UCSD-AML1 (cell line): ENCODE measurements at regions not wholly inside any gene's neighbourhood (a gene's known extent, or its start where the extent isn't known, plus 50 kb on each side); places are given as distances from the start of the nearest gene placed in this dataset.
"Not testable (repeated sequence)": the region's sequence is repeated elsewhere in the genome, so short reads cannot be mapped to it uniquely, and the experiment has no call there.

Experiments used
- DNase-seq: peaks from one replicate; lab custom pipeline; 2025; ENCODE audit not compliant: unreplicated experiment; lab: John Stamatoyannopoulos, UW

DNA sequence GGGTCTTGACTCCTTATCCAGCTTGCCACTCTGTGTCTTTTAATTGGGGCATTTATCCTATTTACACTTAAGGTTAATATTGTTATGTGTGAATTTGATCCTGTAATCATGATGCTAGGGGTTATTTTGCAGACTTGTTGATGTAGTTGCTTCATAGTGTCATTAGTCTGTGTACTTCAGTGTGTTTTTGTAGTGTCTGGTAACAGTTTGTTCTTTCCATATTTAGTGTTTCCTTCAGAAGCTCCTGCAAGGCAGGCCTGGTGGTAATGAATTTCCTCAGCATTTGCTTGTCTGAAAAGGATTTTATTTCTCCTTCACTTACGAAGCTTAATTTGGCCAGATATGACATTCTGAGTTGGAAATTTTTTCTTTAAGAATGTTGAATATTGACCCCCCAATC, 276.0 kb upstream of the USP25 start:
- not testable (repeated sequence) for DNase-seq

DNA sequence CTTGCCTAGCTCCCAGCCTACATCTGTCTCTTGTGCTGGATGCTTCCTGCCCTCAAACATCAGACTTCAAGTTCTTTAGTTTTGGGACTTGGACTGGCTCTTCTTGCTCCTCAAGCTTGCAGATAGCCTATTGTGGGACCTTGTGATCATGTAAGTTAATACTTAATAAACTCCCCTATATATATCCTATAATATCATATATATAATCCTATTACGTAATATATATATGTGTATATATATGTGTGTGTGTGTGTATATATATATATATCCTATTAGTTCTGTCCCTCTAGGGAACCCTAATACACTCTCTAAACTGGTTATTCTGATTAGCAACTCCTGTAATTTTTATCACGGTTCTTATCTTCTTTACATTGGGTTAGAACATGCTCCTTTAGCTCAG, 274.9 kb upstream of the USP25 start:
- not testable (repeated sequence) for DNase-seq

DNA sequence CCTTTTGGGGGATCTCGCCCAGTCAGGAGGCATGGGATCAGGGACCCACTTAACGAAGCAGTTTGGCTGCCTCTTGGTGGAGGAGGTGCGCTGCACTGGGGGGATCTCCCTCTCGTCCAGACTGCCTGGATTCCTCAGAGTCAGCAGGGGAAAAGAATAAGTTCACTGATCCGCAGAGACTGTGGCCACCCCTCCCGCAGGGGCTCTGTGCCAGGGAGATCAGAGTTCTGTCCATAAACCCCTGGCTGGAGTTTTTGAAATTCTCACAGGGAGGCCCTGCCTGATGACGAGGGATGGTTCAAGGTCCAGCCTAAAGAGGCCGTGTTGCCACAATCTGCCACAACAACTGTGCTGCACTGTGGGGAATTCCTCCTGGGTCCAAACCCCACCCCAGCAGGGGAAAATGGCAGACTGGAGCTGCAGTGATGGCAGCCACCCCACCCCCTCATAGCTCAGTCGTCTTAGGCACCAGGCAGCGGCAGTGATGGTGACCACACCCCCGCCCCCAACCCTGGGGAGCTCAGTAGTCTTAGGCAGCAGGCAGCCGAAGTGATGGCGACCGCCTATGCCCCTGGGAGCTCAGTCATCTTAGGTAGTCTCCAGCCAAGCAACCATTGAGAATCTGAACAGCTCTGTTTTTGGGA, 273.8 kb upstream of the USP25 start:
- DNase-seq = no peak

DNA sequence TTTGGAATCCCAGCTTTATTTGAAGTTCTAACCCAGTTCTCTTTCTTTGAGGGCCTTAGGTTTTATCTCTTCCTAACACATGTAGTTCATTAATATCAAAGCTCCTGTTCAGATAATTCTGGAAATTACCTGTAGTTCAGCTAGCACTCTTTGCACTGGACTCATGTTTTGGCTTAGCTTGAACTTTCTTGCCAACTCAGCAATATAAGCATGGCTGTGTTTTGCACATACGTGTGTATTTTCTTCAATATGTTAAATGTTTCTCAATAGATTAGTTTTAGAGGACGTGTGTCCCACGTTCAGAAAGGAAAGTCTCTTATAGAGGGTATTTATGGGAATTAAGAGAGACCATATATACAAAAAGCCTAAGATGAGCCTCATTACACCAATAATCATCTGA, 271.8 kb upstream of the USP25 start:
- DNase-seq = no peak

DNA sequence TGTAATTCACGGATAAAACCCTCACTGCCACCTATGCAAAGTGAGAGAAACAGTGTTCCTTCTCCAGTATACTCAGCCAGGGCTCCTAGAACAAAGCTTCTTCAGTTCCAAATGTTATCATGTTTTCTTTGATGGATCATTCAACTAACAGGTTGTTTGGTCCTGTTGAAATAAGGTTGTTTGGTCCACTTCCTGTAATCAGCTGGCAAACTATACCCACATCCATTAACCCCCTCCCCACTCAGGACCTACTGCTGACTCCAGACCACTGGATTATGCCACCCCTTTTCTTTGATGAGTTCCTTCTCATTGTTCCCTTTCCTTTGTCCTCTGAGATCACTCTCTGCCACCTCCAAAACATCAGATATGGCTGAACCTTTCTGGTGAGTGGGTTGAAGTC, 267.7 kb upstream of the USP25 start:
- DNase-seq = no peak

DNA sequence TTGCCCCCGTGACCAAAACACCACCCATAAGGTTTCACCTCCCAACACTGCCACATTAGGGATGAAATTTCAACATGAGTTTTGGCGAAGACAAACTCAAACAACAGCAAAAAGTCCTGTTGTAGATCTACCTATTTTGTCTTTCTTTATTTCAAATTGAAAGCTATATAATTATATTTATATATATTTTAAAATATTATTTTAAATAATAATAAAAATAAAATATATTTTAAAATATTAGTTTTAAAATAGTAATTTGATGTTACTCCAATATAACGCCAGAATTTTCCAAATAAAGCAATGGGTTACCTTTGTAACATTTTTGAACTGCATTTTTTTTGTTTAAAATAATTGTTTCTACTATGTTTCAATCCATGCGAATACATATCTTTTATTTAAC, 263.5 kb upstream of the USP25 start:
- DNase-seq = no peak

DNA sequence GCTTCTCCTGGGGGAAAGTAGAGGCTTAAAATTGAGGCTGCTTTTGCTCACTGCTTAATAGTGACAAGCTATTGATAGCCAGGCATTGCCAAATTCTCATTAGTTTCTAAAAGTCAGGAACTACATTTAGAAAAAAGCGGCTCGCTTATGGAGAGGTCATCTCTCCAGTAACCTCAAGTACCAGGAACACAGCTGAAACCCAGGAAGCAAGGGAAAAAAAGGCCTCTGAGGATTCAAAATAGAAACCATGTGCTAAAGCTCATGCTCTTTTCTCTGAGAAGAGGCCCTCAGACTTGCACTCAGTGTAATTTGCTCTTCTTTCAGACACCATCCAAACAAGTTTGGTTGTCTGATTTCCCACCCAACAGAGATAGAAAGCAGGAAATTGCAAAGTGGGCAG, 261.4 kb upstream of the USP25 start:
- DNase-seq = no peak

DNA sequence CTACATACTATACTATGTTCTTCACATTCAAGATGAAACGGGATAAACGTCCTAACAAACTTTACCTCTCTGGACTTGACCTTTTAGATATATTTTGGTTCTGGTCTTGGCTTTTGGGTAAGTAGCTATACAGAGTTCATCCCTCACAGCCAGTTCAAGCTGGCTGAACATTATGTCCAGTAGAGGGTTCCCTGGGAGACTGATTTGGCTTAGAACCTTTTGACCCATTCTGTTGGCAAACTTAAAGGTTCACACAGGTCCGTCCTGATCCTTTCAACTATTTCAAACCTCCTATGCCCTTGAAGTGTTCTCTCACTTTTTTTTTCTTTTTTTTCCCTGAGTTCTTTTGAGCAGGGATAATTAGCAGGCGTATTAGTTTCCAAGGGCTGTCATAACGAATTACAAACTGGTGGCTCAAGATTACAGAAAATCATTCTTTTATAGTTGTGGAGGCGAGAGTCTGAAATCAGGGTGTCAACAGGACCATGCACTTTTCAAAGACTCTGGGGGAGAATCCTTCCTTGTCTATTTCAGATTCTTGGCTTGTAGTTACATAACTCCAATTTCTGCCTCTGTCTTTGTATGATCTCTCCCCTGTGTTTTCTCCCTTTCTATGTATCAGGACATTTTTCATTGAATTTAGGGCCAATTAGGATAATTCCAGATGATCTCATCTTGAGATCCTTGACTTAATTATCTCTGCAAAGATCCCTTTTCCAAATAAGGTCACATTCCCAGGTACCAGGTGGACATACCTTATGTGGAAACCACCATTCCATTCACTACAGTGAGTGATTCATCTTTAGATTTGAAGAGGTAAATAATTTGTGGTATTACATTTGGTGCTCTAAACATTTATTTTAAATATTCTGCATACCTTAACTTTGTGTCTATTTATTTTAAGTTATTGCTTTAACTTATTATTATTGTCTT, 257.4 kb upstream of the USP25 start:
- DNase-seq = no peak

DNA sequence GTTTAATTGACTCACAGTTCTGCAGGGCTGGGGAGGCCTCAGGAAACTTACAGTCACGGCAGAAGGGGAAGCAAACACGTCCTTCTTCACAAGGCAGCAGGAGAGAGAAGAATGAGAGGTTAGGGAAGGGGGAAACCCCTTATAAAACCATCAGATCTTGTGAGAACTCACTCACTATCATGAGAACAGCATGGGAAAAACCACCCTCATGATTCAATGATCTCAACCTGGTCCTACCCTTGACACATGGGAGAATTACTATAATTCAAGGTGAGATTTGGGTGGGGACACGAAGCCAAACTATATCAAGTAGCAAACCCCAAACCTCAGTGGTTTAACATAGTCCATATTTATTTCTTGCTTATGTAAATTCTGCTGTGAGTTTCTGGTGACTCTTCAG, 252.0 kb upstream of the USP25 start:
- DNase-seq = not testable (repeated sequence)

DNA sequence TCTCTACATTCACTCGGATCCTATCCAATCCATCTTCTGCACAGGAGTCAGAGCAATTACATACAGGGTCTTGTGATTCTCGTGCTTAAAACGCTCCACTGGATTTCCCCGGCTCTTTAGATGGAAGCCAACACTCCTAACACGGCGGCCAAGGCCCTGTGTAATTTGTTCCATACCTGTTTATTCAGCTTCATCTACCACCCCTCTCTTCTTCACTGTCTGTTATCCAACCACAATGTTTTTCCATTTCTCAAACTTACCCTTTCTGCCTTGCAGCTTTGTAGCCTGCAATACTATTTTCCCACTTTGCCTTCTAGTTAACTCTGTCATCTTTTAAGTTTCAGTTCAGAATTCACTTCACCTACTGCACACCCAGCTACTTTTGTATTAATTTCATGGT, 249.6 kb upstream of the USP25 start:
- DNase-seq = no peak

DNA sequence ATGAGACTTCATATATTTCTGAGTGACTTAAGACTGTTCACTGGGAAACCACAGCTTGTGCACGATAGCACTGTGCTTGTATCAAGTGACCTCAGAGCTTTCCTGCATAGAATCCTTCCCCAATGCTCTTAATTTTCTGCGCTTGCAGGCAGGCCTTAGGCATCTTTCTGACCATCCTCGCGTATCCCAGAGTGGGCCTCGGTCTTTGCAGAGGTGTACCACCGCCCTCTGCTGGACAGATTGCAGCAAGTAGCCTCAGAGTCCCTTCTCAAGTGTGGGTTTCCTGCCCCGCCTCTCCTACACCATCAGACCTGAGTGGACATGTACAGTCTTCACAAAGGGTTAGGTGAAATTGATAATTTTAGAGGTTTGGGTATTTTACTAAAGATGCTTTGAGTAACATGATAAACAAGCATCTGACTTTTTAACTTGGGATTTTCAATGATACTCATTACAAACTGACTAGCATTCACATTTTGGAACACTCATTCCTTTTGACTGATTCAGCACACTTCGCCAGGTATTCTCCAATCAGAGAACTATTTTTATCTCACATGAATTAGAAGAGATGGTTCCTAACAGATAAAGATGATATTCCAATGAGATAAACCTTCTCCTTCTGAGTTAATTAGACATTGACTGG, 246.5 kb upstream of the USP25 start:
- peak; percentile 89 for DNase-seq

DNA sequence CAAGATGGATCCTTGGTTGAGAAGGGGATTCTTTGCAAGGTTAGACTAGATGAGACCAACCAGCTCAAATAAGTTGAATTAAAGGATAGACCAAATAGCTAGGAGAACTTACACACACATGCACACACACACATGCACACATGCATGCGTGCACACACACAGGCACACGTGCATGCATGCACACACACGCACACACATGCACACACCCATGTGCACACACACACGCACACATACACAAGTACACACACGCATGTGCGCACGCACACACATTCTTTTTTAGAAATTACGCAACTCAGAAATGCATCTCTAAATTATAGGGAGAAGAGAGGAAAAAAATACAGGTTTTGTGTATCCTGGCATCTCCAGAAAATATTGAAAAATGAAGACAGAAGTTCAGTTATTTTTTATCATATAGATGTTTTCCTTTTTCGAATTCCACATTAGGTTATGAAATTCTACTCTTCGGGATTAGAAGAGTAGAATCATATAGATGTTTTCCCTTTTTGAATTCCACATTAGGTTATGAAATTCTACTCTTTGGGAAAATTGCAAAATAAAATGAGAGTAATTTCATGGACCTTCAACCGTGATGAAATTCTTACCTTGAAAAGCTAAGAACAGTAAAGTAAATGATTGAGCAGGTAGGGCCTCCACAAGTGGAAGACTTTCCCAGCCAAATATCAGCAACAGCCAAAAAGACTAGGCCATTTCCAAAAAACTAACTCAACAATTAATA, 243.2 kb upstream of the USP25 start:
- no peak for DNase-seq

DNA sequence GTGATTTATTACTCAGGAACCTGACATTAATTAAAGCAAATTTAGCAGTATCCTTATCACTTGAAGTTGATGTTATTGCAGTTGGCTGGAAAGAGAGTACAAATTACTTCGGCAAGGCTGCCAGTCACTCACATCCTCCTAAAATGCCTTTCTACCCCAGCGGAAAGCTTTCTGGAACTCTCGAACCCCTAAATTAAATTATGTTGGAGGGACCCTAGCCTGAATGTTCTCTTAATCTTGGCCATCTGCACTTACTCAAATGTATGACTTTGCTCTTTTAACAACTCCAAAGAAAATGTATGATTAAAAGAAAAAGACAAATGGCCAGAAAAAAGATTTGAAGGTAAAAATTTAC, 242.6 kb upstream of the USP25 start:
- DNase-seq = no peak

DNA sequence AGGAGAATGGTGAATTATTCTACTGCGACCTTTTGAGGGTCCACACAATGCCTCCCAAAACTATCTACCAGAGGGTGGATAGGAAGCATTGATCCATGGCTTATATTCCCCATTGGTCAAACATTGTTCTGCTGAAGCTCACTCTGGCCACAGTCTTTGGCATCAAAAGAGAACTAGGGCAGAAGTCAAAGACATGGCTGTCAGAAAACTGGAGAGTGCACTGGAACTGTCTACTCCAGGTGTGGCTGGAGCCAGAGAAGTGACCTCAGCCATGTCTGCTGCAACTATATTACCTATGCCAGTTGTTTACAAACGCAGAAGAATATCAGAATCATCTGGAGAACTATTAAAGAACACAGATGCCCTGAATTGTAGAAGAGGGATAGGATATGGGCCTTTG, 238.7 kb upstream of the USP25 start:
- DNase-seq = no peak

DNA sequence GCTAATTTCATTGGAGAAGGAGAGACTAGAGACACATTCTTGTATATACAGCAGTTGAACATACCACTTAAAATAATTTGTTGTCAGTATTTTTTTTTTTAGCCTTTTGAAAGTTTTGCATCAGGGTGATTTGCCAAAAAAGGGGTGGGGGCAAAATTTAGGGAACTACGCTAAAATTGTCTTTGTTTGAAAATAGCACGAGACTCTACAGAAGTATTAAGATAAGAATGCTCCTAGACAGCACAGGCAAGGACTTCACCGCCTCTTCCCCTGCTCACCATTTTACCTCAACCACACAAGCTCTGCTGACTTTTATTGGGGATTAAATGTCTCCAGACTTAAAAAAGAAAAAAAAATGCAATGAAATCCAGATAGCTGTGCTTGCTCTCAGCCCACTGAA, 236.1 kb upstream of the USP25 start:
- DNase-seq = no peak

DNA sequence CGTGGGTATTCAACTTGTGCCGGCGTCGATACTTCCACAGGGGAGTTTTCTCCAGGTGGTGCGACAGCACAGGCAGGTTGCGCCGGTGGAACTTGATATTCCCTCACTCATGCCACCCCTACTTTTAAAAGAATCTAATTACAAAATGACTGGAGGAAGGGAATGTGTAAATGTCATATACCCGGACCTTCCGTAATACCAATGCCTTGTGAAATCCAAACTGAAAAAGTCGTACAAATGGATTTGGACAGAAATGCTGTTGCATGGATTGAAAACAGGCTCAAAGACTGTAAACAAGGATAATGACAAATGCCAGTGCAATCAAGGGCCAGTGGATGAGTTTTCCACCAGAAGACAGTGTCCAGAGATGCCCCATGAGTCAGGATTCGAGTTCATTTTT, 235.3 kb upstream of the USP25 start:
- DNase-seq = no peak

DNA sequence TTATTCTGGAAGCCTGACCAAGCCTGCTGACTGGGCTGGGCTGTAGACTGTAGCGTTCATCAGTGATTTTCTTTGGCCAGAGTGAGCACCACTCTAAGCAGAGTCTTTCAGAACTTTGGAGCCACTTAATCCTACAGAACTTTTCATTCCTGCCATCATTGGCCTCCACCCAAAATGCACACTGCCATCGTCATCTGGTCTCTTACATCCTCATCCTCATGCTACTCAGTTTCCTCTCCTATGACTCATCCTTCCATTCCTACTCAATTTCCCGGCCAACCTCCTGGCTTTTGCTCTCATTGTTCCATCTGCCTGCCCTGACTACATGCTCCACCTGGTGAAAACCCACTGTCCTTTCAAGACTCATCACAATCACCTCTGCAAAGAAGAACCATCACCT, 233.8 kb upstream of the USP25 start:
- no peak for DNase-seq

DNA sequence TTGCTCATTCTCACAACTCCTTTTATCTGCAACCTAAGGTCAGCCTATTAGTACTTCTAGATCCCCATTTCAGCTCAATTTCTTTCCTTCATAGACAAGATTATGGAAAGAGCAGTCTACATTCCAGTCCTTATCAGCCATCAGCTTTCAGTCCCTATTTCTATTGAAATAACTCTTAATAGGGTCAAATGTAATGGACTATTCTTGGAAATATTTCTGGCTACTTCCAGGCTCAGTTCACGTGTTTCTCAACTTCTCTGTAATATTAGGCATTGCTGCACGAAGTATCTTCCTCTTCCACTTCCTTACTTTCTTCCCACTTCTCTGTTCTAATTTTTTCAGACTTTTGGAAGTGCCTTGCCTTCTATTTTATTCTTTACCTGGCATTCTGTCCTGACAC, 232.9 kb upstream of the USP25 start:
- no peak for DNase-seq

DNA sequence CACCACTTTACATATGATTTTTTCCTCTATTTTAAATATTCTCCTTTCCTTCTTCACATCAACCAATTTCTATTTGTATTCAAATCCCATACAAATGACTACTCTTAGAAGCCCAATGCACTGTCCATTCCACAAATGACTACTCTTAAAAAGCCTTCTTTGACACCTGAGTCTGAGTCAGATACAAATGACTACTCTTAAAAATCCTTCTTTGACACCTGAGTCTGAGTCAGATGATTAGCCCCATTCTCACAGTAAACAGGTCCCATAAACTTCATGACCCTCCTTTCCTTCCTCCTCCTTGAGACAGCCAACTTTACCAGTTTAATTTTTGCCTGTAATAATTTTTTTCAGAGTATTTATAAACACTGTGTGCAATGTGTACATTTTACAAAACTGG, 231.3 kb upstream of the USP25 start:
- no peak for DNase-seq

DNA sequence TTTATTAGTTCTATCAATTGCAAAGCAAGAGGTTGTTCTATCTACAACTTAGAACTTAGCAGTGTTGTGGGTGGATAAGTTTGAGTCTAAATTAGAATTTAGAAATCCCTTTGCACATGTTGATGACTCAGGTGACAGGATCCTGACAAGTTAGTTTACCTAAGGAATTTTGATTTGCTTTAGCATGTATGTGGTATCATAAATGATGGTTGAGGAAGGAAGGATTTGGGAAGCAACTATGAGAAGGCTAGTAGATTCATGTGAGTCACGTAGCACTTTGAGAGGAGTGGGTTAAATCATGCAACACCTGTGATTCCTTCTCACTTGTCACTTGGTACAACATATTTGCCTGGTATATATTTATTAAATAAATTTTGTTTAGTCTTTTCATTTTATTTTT, 223.7 kb upstream of the USP25 start:
- no peak for DNase-seq

DNA sequence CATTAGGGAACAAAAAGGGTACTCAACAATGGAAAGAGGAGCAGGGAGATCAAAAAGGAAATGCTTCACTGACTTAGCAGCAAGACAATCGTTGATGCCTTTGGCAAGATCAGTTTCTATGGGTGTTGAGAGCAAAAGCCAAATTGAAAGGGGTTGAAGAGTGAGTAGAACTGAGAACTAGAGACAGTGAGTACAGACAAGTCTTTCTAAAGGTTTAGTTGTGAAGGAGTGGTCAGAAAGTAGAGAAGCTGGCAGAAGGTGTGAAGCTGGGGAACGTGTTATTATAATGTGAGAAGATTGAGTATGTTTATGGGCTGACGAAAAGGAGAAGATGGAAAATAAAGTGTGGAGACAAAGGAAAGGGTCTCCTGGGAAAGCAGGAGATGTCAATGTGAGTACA, 221.2 kb upstream of the USP25 start:
- DNase-seq = no peak
